Right ventricle myocardium superior (tissue), 1 donor: ENCODE measurements at regions not wholly inside any gene's neighbourhood (a gene's known extent, or its start where the extent isn't known, plus 50 kb on each side); places are given as distances from the start of the nearest gene placed in this dataset.

Source experiments
- ATAC-seq: fragments of 200-7000 bp; cut with Tn5 transposase; one replicate; pipeline ENCODE4 v1.9.1; 2020; ENCODE audit warnings: mild to moderate bottlenecking; ENCODE audit not compliant: poor library complexity
- DNase-seq: peaks from one replicate; pipeline ENCODE4 v3.0.0-alpha.2; 2020
- intact Hi-C: fragments of 100-400 bp; cut with DNase I; formaldehyde crosslinking; loops from one replicate; pipeline ENCODE4 v1.11.2; 2022
- donor health status: DM: no; HTN: yes; CAD: no; lungs with severe emphysema.

GRCh38 chr1:104733866-104734265 is 984.2 kb downstream of the AMY1C start:
- intact Hi-C loops, result no loop called here
- DNase-seq (no peak), ATAC-seq (no peak)

- no peak for ATAC-seq
- no peak for DNase-seq
- intact Hi-C loops, result no loop called here
Observed at GRCh38 chr1:104745875-104746274, 996.2 kb downstream of the AMY1C start.

- ATAC-seq (no peak), DNase-seq (no peak)
- intact Hi-C loops, result no loop called here
Observed at GRCh38 chr1:104746994-104747393, 997.3 kb downstream of the AMY1C start.

- intact Hi-C loops, result no loop called here
- ATAC-seq (no peak), DNase-seq (no peak)
Observed at GRCh38 chr1:104760017-104760416, 1010.3 kb downstream of the AMY1C start.

GRCh38 chr1:104761961-104762570 is 1012.4 kb downstream of the AMY1C start:
- ATAC-seq, result no peak

GRCh38 chr1:104765085-104765484 is 1015.4 kb downstream of the AMY1C start:
- DNase-seq, result no peak
- intact Hi-C loops, result no loop called here

More at GRCh38 chr1:104761961-104762570, 1012.4 kb downstream of the AMY1C start:
- intact Hi-C loops, result no loop called here
- no peak for DNase-seq

GRCh38 chr1:104768466-104768865 is 1018.8 kb downstream of the AMY1C start:
- intact Hi-C loops, result no loop called here
- no peak for ATAC-seq
- DNase-seq, result no peak

More at GRCh38 chr1:104765085-104765484, 1015.4 kb downstream of the AMY1C start:
- ATAC-seq, result no peak

- intact Hi-C loops, result no loop called here
Observed at GRCh38 chr1:104780470-104781078, 1030.9 kb downstream of the AMY1C start.

GRCh38 chr1:104785575-104786187 is 1036.0 kb downstream of the AMY1C start:
- intact Hi-C loops, result no loop called here
- DNase-seq (no peak), ATAC-seq (no peak)

More at GRCh38 chr1:104780470-104781078, 1030.9 kb downstream of the AMY1C start:
- ATAC-seq (no peak), DNase-seq (no peak)

- ATAC-seq, result no peak
- no peak for DNase-seq
- intact Hi-C loops, result no loop called here
Observed at GRCh38 chr1:104787866-104788510, 1038.3 kb downstream of the AMY1C start.

- intact Hi-C loops, result no loop called here
- DNase-seq (no peak), ATAC-seq (no peak)
Observed at GRCh38 chr1:104791030-104791429, 1041.3 kb downstream of the AMY1C start.

GRCh38 chr1:104794035-104794434 is 1044.3 kb downstream of the AMY1C start:
- DNase-seq (no peak), ATAC-seq (no peak)
- intact Hi-C loops, result no loop called here

GRCh38 chr1:104795931-104796330 is 1046.2 kb downstream of the AMY1C start:
- no peak for ATAC-seq
- intact Hi-C loops, result no loop called here
- no peak for DNase-seq

- ATAC-seq (no peak), DNase-seq (no peak)
- intact Hi-C loops, result no loop called here
Observed at GRCh38 chr1:104797982-104798381, 1048.3 kb downstream of the AMY1C start.

GRCh38 chr1:104801344-104801743 is 1051.6 kb downstream of the AMY1C start:
- intact Hi-C loops, result no loop called here
- ATAC-seq (no peak), DNase-seq (no peak)

- ATAC-seq (no peak), DNase-seq (no peak)
- intact Hi-C loops, result no loop called here
Observed at GRCh38 chr1:104804147-104804546, 1054.4 kb downstream of the AMY1C start.

- DNase-seq (no peak), ATAC-seq (no peak)
- intact Hi-C loops, result no loop called here
Observed at GRCh38 chr1:104807590-104807989, 1057.9 kb downstream of the AMY1C start.

- DNase-seq (no peak), ATAC-seq (no peak)
- intact Hi-C loops, result no loop called here
Observed at GRCh38 chr1:104825401-104825800, 1075.7 kb downstream of the AMY1C start.

- intact Hi-C loops, result no loop called here
- DNase-seq (no peak), ATAC-seq (no peak)
Observed at GRCh38 chr1:104830534-104830933, 1080.8 kb downstream of the AMY1C start.

GRCh38 chr1:104852151-104852550 is 1102.5 kb downstream of the AMY1C start:
- no peak for ATAC-seq
- intact Hi-C loops, result no loop called here
- DNase-seq, result no peak
